Keratinocyte (primary cell): ENCODE measurements at regions not wholly inside any gene's neighbourhood (a gene's known extent, or its start where the extent isn't known, plus 50 kb on each side); places are given as distances from the start of the nearest gene placed in this dataset.
A peak's percentile ranks its signal among the peaks of the same experiment; 100 is the strongest.

Source experiments
- DNase-seq: peaks from one replicate; pipeline ENCODE4 v3.0.0-alpha.2; 2011; ENCODE audit warnings: low read depth, missing footprints, low spot score
- FAIRE-seq: peaks from 2 replicates; lab custom pipeline; 2011; peaks lifted over from hg19 to GRCh38; lab: Jason Lieb, UNC
- H2AFZ ChIP-seq: 2 replicates; pipeline ENCODE4 v1.6.0; 2012; ENCODE audit warnings: low read length, control low read depth, inconsistent platforms; ENCODE audit not compliant: control insufficient read depth
- H3K27ac ChIP-seq: 2 replicates; pipeline ENCODE4 v1.5.1; 2011; ENCODE audit warnings: low read length; ENCODE audit not compliant: control insufficient read depth, insufficient read depth
- H3K27me3 ChIP-seq: 3 replicates; pipeline ENCODE4 v1.6.0; 2011; ENCODE audit warnings: low read length; ENCODE audit not compliant: control insufficient read depth, insufficient read depth; ENCODE audit errors: extremely low read depth
- H3K36me3 ChIP-seq, 2 experiments: 2 replicates in 1 of 2; 3 replicates in 1 of 2; pipeline ENCODE4 v1.5.1; 2011; ENCODE audit warnings: low read length in 2 of 2, mild to moderate bottlenecking in 1 of 2; ENCODE audit not compliant: control insufficient read depth in 2 of 2, insufficient read depth in 2 of 2; ENCODE audit errors: extremely low read depth in 1 of 2
- H3K4me1 ChIP-seq: 3 replicates; pipeline ENCODE4 v1.5.1; 2011; ENCODE audit warnings: low read length; ENCODE audit not compliant: control insufficient read depth, insufficient read depth; ENCODE audit errors: extremely low read depth
- H3K4me2 ChIP-seq: 3 replicates; pipeline ENCODE4 v1.6.0; 2011; ENCODE audit warnings: low read depth, low read length; ENCODE audit not compliant: control insufficient read depth, insufficient read depth; ENCODE audit errors: extremely low read depth
- H3K4me3 ChIP-seq, 3 experiments: fragments of 200-600 bp in 1 of 3; sonication (generic) in 1 of 3; 2 replicates in 2 of 3; 3 replicates in 1 of 3; pipeline ENCODE4 v1.5.1; 2011 to 2016; ENCODE audit warnings: low read length in 3 of 3, mild to moderate bottlenecking in 3 of 3, control low read depth in 2 of 3, inconsistent platforms in 1 of 3, low read depth in 1 of 3, mixed read lengths in 1 of 3, mixed run types in 1 of 3, moderate library complexity in 1 of 3; ENCODE audit not compliant: control insufficient read depth in 2 of 3, insufficient read depth in 2 of 3; ENCODE audit errors: extremely low read depth in 1 of 3
- H3K79me2 ChIP-seq: 2 replicates; pipeline ENCODE4 v1.6.0; 2012; ENCODE audit warnings: low read length; ENCODE audit not compliant: control insufficient read depth, insufficient read depth
- H3K9ac ChIP-seq: 3 replicates; pipeline ENCODE4 v1.6.0; 2011; ENCODE audit warnings: low read length; ENCODE audit not compliant: control insufficient read depth, insufficient read depth; ENCODE audit errors: extremely low read depth
- H3K9me1 ChIP-seq: 3 replicates; pipeline ENCODE4 v1.6.0; 2011; ENCODE audit warnings: low read length; ENCODE audit not compliant: control insufficient read depth, insufficient read depth; ENCODE audit errors: extremely low read depth
- H3K9me3 ChIP-seq: 2 replicates; pipeline ENCODE4 v1.5.1; 2012; ENCODE audit warnings: low read depth, low read length; ENCODE audit not compliant: control insufficient read depth
- H4K20me1 ChIP-seq: 3 replicates; pipeline ENCODE4 v1.6.0; 2011; ENCODE audit warnings: low read length; ENCODE audit not compliant: control insufficient read depth, insufficient read depth; ENCODE audit errors: extremely low read depth
- EZH2 ChIP-seq: IDR thresholded peaks from one replicate; pipeline ENCODE4 v1.6.1; 2012; ENCODE audit warnings: inconsistent platforms, mild to moderate bottlenecking, low read length, moderate library complexity
- dilution Hi-C: fragments of 300-500 bp; cut with MboI; formaldehyde crosslinking; loops from one replicate; pipeline ENCODE4 v1.7.0; 2020; ENCODE audit warnings: low sequenced_read_pairs; ENCODE audit not compliant: extremely low pct_ligation_motif_present
- TF ChIP-seq, protein P1 (sequence below), 3 experiments: IDR thresholded peaks in 1 of 3; conservative IDR thresholded peaks in 1 of 3; optimal IDR thresholded peaks in 1 of 3; 2 replicates in 2 of 3; 3 replicates in 1 of 3; pipeline versions ENCODE3 to v1.5.1; 2011; ENCODE audit warnings: low read length in 3 of 3, mild to moderate bottlenecking in 3 of 3, moderate library complexity in 2 of 3, control low read depth in 1 of 3, inconsistent platforms in 1 of 3; ENCODE audit not compliant: insufficient read depth in 2 of 3; ENCODE audit errors: extremely low read depth in 1 of 3

DNA sequence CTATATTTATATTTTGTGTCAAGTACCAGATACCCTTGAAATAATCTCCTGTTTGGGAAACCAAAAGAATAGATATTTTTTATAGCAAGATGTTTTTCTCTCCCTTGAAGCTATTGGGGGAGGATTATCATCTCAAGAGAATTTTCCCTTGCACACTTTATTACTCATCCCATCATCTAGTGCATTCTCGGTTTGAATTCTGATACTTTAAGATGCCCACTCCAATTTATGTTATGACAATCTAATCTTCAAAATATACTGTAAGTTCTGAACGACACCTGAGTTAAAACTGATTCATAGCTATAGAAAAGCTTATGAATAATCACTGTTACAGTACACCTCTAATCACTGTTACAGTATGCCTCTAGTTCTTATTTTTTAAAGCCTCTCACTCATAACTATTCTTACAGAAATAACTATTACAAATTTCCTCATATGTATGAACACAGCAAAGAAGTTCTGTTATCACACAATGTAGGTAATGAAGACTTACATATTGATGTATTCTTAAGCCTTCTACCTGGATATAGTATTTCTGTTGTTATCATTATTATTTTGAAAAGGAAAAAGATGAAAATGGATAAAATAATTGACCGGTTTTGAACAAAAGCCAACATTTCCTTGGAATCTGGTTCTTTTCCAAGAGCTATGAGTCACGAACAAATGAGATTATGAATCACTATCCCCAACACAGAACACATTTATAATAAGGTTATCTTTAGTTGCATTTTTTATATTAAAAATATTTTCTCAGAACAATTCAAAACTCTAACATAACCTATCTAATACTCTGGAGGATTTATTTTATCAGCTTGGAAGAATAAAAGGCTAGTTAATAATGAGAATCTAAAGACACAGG, 72.3 kb upstream of the FAM13C start:
- FAIRE-seq = peak; percentile 44
- Histone ChIP-seq H3K27ac (no peak overlapping the region), H3K4me2 (no peak overlapping the region), H3K79me2 (no peaks in the 10 kb centered on the region), H3K27me3 (no peaks in the 10 kb centered on the region), H4K20me1 (no peaks in the 10 kb centered on the region), H3K9ac (no peak overlapping the region), H3K36me3 (no peaks in the 10 kb centered on the region), H3K4me1 (peaks cover 9% of the 10 kb centered on the region), H3K4me3 (no peak overlapping the region), H3K9me1 (no peaks in the 10 kb centered on the region), H2AFZ (no peak overlapping the region), H3K9me3 (no peaks in the 10 kb centered on the region)
- DNase-seq = no peak
- dilution Hi-C loops = no loop called here
- TF ChIP-seq EZH2 = no peak
- TF ChIP-seq, protein P1, sequence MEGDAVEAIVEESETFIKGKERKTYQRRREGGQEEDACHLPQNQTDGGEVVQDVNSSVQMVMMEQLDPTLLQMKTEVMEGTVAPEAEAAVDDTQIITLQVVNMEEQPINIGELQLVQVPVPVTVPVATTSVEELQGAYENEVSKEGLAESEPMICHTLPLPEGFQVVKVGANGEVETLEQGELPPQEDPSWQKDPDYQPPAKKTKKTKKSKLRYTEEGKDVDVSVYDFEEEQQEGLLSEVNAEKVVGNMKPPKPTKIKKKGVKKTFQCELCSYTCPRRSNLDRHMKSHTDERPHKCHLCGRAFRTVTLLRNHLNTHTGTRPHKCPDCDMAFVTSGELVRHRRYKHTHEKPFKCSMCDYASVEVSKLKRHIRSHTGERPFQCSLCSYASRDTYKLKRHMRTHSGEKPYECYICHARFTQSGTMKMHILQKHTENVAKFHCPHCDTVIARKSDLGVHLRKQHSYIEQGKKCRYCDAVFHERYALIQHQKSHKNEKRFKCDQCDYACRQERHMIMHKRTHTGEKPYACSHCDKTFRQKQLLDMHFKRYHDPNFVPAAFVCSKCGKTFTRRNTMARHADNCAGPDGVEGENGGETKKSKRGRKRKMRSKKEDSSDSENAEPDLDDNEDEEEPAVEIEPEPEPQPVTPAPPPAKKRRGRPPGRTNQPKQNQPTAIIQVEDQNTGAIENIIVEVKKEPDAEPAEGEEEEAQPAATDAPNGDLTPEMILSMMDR (optimal IDR thresholded peaks at IDR 0.05 in 1 of 3, IDR thresholded peaks at IDR 0.05 in 1 of 3, conservative IDR thresholded peaks at IDR 0.05 in 1 of 3; ENCODE audit: extremely low read depth in 1 of 3, insufficient read depth in 2 of 3, low read length in 3 of 3) = no peak

GRCh38 chr10:59433720-59434428, 71.5 kb upstream of the FAM13C start:
- dilution Hi-C loops = no loop called here
- no peak for TF ChIP-seq EZH2
- TF ChIP-seq, protein P1 (optimal IDR thresholded peaks at IDR 0.05 in 1 of 3, IDR thresholded peaks at IDR 0.05 in 1 of 3, conservative IDR thresholded peaks at IDR 0.05 in 1 of 3; ENCODE audit: extremely low read depth in 1 of 3, insufficient read depth in 2 of 3, low read length in 3 of 3) = no peak
- no peaks in the 10 kb centered on the region for H4K20me1 ChIP-seq
- H3K9me3 ChIP-seq = no peaks in the 10 kb centered on the region
- no peaks in the 10 kb centered on the region for H3K36me3 ChIP-seq
- no peaks in the 10 kb centered on the region for H3K27me3 ChIP-seq
- H2AFZ ChIP-seq = no peak overlapping the region
- DNase-seq (no peak), FAIRE-seq (no peak)
- H3K27ac ChIP-seq = no peak overlapping the region
- H3K9me1 ChIP-seq = no peaks in the 10 kb centered on the region
- H3K4me1 ChIP-seq = peaks cover 9% of the 10 kb centered on the region
- no peaks in the 10 kb centered on the region for H3K79me2 ChIP-seq
- H3K4me3 ChIP-seq = no peak overlapping the region
- no peak overlapping the region for H3K9ac ChIP-seq
- H3K4me2 ChIP-seq = no peak overlapping the region
